ENCODE measurements at regions not wholly inside any gene's neighbourhood (a gene's known extent, or its start where the extent isn't known, plus 50 kb on each side); places are given as distances from the start of the nearest gene placed in this dataset.

GRCh38 chr9:101836021-101836420, 97.6 kb upstream of the GRIN3A start:
- TF ChIP-seq CTCF (IDR thresholded peaks at IDR 0.05; ENCODE audit: insufficient read depth, low read length, poor library complexity, severe bottlenecking) (no peak), EZH2phosphoT487 (conservative IDR thresholded peaks at IDR 0.05; ENCODE audit: low read length) (no peak)
